Muscle layer of colon (tissue), 2 donors: ENCODE measurements at regions not wholly inside any gene's neighbourhood (a gene's known extent, or its start where the extent isn't known, plus 50 kb on each side); places are given as distances from the start of the nearest gene placed in this dataset.

Experiments used
- H3K27ac ChIP-seq: one replicate; pipeline ENCODE4 v1.7.0; 2013; ENCODE audit warnings: low read depth, mild to moderate bottlenecking, low read length, moderate library complexity
- H3K27me3 ChIP-seq, 2 donors: one replicate each; pipeline ENCODE4 v1.7.0; 2013; ENCODE audit warnings: low read length in 2 of 2, mild to moderate bottlenecking in 2 of 2; ENCODE audit not compliant: insufficient read depth in 2 of 2, control insufficient read depth in 1 of 2
- H3K36me3 ChIP-seq: one replicate; pipeline ENCODE4 v1.7.0; 2013; ENCODE audit warnings: mild to moderate bottlenecking, low read length; ENCODE audit not compliant: insufficient read depth
- H3K4me1 ChIP-seq: one replicate; pipeline ENCODE4 v1.7.0; 2013; ENCODE audit warnings: mild to moderate bottlenecking, low read length; ENCODE audit not compliant: insufficient read depth
- H3K4me3 ChIP-seq, 2 donors: one replicate each; pipeline ENCODE4 v1.7.0; 2013; ENCODE audit warnings: low read length in 2 of 2, low read depth in 1 of 2, mild to moderate bottlenecking in 1 of 2, moderate library complexity in 1 of 2
- H3K9ac ChIP-seq: one replicate; pipeline ENCODE4 v1.7.0; 2013; ENCODE audit warnings: low read length
- H3K9me3 ChIP-seq: one replicate; pipeline ENCODE4 v1.7.0; 2013; ENCODE audit warnings: mild to moderate bottlenecking, low read length
- donor health status: abdominal sarcoma.
- donor health status: Adenocarcinoma of cecum.

GRCh38 chr6:26149240-26149639 lies 62.0 kb downstream of the HFE start:
- H3K4me3 ChIP-seq, result no peak overlapping the region
- no peaks in the 10 kb centered on the region for H3K4me1 ChIP-seq
- no peaks in the 10 kb centered on the region for H3K27me3 ChIP-seq
- H3K9me3 ChIP-seq, result no peaks in the 10 kb centered on the region
- H3K36me3 ChIP-seq, result no peaks in the 10 kb centered on the region
- H3K27ac ChIP-seq, result no peak overlapping the region
- no peak overlapping the region for H3K9ac ChIP-seq

DNA sequence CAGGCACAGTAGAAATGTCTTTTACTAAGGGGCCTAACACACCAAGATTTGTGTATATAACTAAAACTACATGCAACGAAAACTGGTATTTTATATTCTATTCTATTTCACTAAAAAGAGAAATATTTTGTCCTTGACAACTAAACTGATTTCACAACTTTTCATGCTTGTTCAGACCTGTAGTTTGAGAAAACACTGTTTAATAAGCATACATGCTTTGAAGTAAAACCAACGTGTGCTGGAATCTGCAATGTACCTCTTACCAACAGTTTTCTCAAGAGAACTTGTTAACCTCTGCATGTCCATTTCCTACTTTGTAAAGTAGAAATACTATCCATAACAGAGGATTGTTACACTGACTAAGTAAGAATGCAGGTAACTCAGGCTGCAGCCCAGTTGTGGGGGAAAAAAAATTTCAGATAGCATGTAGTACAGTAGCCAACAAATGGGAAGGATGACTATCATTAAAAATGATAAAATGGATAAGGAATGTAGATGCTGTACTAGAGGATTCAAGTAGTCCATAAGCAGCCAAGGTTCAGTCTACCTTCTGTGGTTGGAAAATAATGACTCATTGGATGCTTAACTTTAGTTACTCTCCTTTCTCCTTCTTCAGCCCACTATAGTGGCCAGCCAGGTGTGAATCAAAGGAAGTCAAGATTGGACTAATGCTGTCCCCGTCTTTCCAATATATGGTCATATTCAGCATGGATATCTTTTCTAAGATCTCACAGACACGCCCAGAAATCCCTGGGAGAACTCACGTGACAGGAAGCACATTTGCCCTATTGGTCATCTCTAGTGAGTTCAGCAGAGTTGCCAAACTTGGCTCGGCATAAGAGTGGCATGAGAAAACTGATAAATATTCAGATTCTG lies 65.2 kb downstream of the HFE start:
- Histone ChIP-seq H3K27me3 (no peaks in the 10 kb centered on the region), H3K36me3 (no peaks in the 10 kb centered on the region), H3K9me3 (no peaks in the 10 kb centered on the region), H3K4me3 (no peak overlapping the region), H3K27ac (no peak overlapping the region), H3K4me1 (peaks cover 6% of the 10 kb centered on the region), H3K9ac (no peak overlapping the region)

GRCh38 chr6:26155061-26155930 lies 68.1 kb downstream of the HFE start:
- Histone ChIP-seq H3K4me3 (peak overlapping the region; percentile 38 to 84), H3K27me3 (no peaks in the 10 kb centered on the region), H3K9me3 (no peaks in the 10 kb centered on the region), H3K27ac (peak overlapping the region; percentile 98), H3K9ac (peak overlapping the region; percentile 61), H3K4me1 (peaks cover 18% of the 10 kb centered on the region), H3K36me3 (no peaks in the 10 kb centered on the region)

DNA sequence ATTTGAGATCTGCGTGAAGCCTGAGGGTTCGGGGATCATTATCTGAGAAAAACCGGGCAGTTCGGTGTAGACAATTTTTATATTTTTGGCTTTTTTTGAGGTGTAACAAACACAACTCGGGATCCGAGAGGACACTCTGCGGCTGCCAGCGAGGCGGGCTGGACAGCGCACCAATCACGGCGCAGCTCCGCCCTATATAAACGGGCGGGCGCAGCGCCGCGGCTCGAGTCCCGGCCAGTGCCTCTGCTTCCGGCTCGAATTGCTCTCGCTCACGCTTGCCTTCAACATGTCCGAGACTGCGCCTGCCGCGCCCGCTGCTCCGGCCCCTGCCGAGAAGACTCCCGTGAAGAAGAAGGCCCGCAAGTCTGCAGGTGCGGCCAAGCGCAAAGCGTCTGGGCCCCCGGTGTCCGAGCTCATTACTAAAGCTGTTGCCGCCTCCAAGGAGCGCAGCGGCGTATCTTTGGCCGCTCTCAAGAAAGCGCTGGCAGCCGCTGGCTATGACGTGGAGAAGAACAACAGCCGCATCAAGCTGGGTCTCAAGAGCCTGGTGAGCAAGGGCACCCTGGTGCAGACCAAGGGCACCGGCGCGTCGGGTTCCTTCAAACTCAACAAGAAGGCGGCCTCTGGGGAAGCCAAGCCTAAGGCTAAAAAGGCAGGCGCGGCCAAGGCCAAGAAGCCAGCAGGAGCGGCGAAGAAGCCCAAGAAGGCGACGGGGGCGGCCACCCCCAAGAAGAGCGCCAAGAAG lies 69.0 kb downstream of the HFE start:
- H3K27me3 ChIP-seq, result no peaks in the 10 kb centered on the region
- H3K36me3 ChIP-seq, result no peaks in the 10 kb centered on the region
- peak overlapping the region; percentile 98 for H3K27ac ChIP-seq
- peak overlapping the region; percentile 85 for H3K9ac ChIP-seq
- H3K9me3 ChIP-seq, result no peaks in the 10 kb centered on the region
- H3K4me1 ChIP-seq, result peaks cover 18% of the 10 kb centered on the region
- H3K4me3 ChIP-seq, result peak overlapping the region; percentile 75 to 84

GRCh38 chr6:26156850-26157250 lies 69.6 kb downstream of the HFE start:
- H3K9me3 ChIP-seq, result no peaks in the 10 kb centered on the region
- H3K9ac ChIP-seq, result peak overlapping the region; percentile 85
- H3K36me3 ChIP-seq, result no peaks in the 10 kb centered on the region

GRCh38 chr6:26157251-26158075 lies 70.2 kb downstream of the HFE start:
- H3K9ac ChIP-seq, result peak overlapping the region; percentile 85

More at GRCh38 chr6:26156850-26157250, 69.6 kb downstream of the HFE start:
- peak overlapping the region; percentile 75 to 84 for H3K4me3 ChIP-seq
- peaks cover 18% of the 10 kb centered on the region for H3K4me1 ChIP-seq
- H3K27me3 ChIP-seq, result no peaks in the 10 kb centered on the region
- peak overlapping the region; percentile 98 for H3K27ac ChIP-seq

DNA sequence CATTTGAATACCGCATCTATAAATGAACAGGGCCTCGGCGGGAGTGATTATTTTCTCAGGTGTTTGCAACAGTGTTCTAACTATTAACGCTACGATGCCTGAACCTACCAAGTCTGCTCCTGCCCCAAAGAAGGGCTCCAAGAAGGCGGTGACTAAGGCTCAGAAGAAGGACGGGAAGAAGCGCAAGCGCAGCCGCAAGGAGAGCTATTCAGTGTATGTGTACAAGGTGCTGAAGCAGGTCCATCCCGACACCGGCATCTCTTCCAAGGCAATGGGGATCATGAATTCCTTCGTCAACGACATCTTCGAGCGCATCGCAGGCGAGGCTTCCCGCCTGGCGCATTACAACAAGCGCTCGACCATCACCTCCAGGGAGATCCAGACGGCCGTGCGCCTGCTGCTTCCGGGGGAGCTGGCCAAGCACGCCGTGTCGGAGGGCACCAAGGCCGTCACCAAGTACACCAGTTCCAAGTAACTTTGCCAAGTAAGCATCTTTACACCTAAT lies 70.9 kb downstream of the HFE start:
- no peaks in the 10 kb centered on the region for H3K9me3 ChIP-seq
- H3K27me3 ChIP-seq, result no peaks in the 10 kb centered on the region

More at GRCh38 chr6:26157251-26158075, 70.2 kb downstream of the HFE start:
- Histone ChIP-seq H3K36me3 (no peaks in the 10 kb centered on the region), H3K27ac (peak overlapping the region; percentile 98), H3K4me3 (peak overlapping the region; percentile 75 to 84), H3K4me1 (peaks cover 18% of the 10 kb centered on the region), H3K9me3 (no peaks in the 10 kb centered on the region), H3K27me3 (no peaks in the 10 kb centered on the region)

DNA sequence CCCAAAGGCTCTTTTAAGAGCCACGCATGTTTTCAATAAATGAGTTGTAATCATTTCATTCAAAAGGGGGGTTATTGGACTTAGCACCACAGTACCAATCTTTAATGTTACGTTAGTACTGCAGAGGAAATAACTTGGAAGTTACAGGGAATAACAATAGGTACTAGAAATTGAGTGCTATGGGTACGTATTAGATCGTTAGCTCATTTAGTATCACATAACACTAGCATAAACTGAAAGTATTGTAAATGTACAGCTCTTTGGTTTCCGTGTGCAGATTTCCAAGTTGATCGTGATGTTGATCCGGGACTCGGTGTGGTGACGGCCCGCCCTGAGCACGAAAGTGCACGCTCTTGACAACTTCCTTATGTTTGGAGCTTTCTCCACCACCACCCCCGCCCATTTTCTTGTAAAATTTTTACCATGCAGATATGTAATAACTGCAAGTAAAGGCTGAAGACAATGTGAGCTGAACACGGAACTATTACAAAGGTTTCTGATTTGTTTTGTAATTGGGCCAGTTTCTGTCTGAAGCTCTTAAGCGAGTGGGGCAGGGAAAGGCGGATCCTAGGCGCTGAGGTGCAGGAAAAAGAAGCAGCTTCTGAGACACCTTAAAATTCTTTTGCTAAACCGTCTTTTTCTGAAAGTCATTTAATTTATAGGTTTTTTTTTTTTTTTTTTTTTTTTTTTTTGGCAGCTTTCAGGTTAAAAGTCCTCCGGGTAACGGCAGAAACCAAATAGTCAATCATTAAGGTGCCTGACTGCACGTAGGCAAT lies 71.5 kb downstream of the HFE start:
- Histone ChIP-seq H3K27me3 (no peaks in the 10 kb centered on the region), H3K9me3 (no peaks in the 10 kb centered on the region), H3K4me1 (peaks cover 18% of the 10 kb centered on the region), H3K27ac (peak overlapping the region; percentile 49), H3K36me3 (no peaks in the 10 kb centered on the region), H3K9ac (peak overlapping the region; percentile 57), H3K4me3 (peak overlapping the region; percentile 72 to 75)

More for the DNA sequence above, 70.9 kb downstream of the HFE start:
- H3K36me3 ChIP-seq, result no peaks in the 10 kb centered on the region
- H3K27ac ChIP-seq, result peak overlapping the region; percentile 49
- H3K4me3 ChIP-seq, result peak overlapping the region; percentile 72 to 75
- peaks cover 18% of the 10 kb centered on the region for H3K4me1 ChIP-seq
- H3K9ac ChIP-seq, result peak overlapping the region; percentile 57

DNA sequence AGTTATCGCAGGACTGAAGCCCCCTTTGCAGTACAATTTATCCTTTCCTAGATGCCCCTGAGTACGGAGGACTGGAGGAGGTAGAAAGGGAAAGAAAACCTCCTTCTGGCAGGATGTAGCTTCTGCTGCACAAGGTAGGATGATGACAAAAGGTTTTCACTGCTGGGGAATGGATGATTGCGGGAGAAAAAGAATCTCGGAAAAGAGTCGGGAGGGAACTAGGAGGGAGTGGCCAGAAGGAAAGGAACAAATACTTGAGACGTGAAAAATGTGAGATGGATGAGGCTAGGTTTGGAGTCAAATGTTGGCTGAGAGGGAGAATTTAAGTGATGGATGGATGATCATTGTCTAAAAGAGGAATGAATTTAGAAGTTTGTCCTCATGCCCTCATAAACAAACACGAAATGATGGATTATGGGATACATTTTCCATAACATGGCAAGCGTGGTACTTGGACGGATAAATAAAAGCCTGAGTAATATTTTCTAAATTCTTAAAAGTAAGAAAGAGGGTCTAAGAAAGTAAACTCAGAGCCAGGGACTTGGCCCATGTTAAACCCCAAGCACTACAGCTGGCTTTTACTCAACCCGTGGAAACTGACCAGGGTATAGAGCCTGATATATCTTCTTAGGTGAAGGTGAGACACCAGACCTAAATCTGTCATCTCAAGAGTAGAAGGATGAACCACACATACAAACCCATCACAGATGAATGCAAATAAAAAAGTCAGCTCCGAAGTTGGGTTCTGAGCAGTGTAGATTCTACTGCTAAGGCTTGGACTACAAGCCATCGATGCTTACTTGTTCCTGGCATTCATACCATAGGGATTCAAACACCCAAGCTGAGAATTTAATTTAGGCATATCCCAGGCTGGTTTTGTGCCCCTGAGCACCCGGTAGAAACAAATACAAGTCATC lies 72.4 kb downstream of the HFE start:
- no peaks in the 10 kb centered on the region for H3K36me3 ChIP-seq
- no peaks in the 10 kb centered on the region for H3K9me3 ChIP-seq
- peaks cover 18% of the 10 kb centered on the region for H3K4me1 ChIP-seq
- peak overlapping the region; percentile 19 for H3K27ac ChIP-seq
- peak overlapping the region; percentile 25 to 72 for H3K4me3 ChIP-seq
- H3K9ac ChIP-seq, result peak overlapping the region; percentile 57
- no peaks in the 10 kb centered on the region for H3K27me3 ChIP-seq
